ENCODE measurements at regions not wholly inside any gene's neighbourhood (a gene's known extent, or its start where the extent isn't known, plus 50 kb on each side); places are given as distances from the start of the nearest gene placed in this dataset.

DNA sequence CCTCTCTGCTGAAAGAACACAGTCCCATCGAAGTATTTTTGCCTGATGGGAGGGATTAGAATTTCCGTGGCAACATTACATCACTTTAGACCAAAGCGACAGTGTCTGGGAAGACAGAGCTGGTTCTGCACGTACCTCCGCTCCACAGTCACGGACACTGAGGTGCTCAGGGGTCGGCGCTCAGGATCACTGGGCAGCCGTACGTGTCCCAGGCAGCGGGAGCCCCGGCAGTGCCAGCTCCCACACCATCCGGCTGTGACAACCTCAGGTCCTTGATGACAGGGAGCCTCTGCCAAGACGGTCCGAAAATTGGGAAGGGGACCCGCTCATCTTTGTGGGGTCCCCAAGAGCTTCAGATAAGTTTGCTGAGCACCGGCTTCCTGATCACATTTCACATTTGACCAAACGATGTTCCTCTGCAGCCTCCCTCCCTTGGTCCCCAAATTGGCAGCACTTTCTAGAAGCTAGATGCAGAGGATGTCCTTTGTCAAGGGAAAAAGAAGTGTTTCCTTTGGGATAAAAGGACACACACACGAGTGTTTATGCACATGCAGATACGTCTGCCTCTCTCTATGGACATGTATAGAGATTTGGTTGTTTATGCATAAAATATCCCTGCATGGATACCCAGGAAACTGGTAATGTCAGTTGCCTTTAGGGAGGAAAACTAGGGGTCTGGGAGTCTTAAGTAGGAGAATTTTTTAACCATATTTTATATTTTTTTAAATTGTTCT is 61.6 kb upstream of the LINC01488 start:
- TF ChIP-seq POLR2AphosphoS5 (IDR thresholded peaks at IDR 0.05; ENCODE audit: borderline replicate concordance, low read depth, low read length), result no peak
- TF ChIP-seq EZH2 (IDR thresholded peaks at IDR 0.05), result no peak

All from SK-N-MC (cell line).